TTC549 (cell line): ENCODE measurements at regions not wholly inside any gene's neighbourhood (a gene's known extent, or its start where the extent isn't known, plus 50 kb on each side); places are given as distances from the start of the nearest gene placed in this dataset.

Experiments
- FAIRE-seq: peaks from 2 replicates; lab custom pipeline; 2012; peaks lifted over from hg19 to GRCh38; lab: Jason Lieb, UNC

GRCh38 chr10:2703953-2704352 lies 363.4 kb upstream of the PFKP start:
- FAIRE-seq, result no peak

GRCh38 chr10:2701802-2702201 lies 365.5 kb upstream of the PFKP start:
- FAIRE-seq, result no peak

- no peak for FAIRE-seq
Measured at GRCh38 chr10:2700626-2701305, 366.6 kb upstream of the PFKP start.

GRCh38 chr10:2688958-2689357 lies 378.4 kb upstream of the PFKP start:
- FAIRE-seq, result no peak

- FAIRE-seq, result no peak
Measured at GRCh38 chr10:2686691-2687090, 380.7 kb upstream of the PFKP start.

GRCh38 chr10:2682491-2682890 lies 384.9 kb upstream of the PFKP start:
- no peak for FAIRE-seq

GRCh38 chr10:2681891-2682290 lies 385.5 kb upstream of the PFKP start:
- no peak for FAIRE-seq

- no peak for FAIRE-seq
Measured at GRCh38 chr10:2680821-2681220, 386.5 kb upstream of the PFKP start.

GRCh38 chr10:2679646-2680045 lies 387.7 kb upstream of the PFKP start:
- FAIRE-seq, result no peak

GRCh38 chr10:2676455-2676854 lies 390.9 kb upstream of the PFKP start:
- no peak for FAIRE-seq

GRCh38 chr10:2674451-2674850 lies 392.9 kb upstream of the PFKP start:
- FAIRE-seq, result no peak

- no peak for FAIRE-seq
Measured at GRCh38 chr10:2670864-2671263, 396.5 kb upstream of the PFKP start.

GRCh38 chr10:2665772-2666171 lies 401.6 kb upstream of the PFKP start:
- FAIRE-seq, result no peak

- no peak for FAIRE-seq
Measured at GRCh38 chr10:2660276-2660675, 407.1 kb upstream of the PFKP start.

GRCh38 chr10:2659660-2660209 lies 407.6 kb upstream of the PFKP start:
- no peak for FAIRE-seq

- no peak for FAIRE-seq
Measured at GRCh38 chr10:2658780-2659179, 408.6 kb upstream of the PFKP start.

GRCh38 chr10:2650328-2650727 lies 417.0 kb upstream of the PFKP start:
- FAIRE-seq, result no peak

- FAIRE-seq, result no peak
Measured at GRCh38 chr10:2641028-2641427, 426.3 kb upstream of the PFKP start.

- FAIRE-seq, result no peak
Measured at GRCh38 chr10:2633630-2634029, 433.7 kb upstream of the PFKP start.

- FAIRE-seq, result no peak
Measured at GRCh38 chr10:2631557-2632205, 435.7 kb upstream of the PFKP start.

- no peak for FAIRE-seq
Measured at GRCh38 chr10:2628705-2629104, 438.6 kb upstream of the PFKP start.

GRCh38 chr10:2627969-2628368 lies 439.4 kb upstream of the PFKP start:
- no peak for FAIRE-seq

GRCh38 chr10:2625094-2625493 lies 442.3 kb upstream of the PFKP start:
- no peak for FAIRE-seq

- FAIRE-seq, result no peak
Measured at GRCh38 chr10:2623675-2624274, 443.6 kb upstream of the PFKP start.
